Ascending aorta (tissue), 2 donors: ENCODE measurements at regions not wholly inside any gene's neighbourhood (a gene's known extent, or its start where the extent isn't known, plus 50 kb on each side); places are given as distances from the start of the nearest gene placed in this dataset.

Source experiments
- DNase-seq, 2 donors: peaks; one replicate each; pipeline ENCODE4 v3.0.0-alpha.2; 2019; ENCODE audit warnings: low spot score in 2 of 2
- H3K27ac ChIP-seq, 2 donors: fragments of 200-600 bp; sonication (generic); one replicate each; pipeline ENCODE4 v1.5.1; 2016 to 2017; ENCODE audit warnings: mild to moderate bottlenecking in 1 of 2
- H3K27me3 ChIP-seq: fragments of 200-600 bp; sonication (generic); one replicate; pipeline ENCODE4 v1.5.1; 2017
- H3K36me3 ChIP-seq, 2 donors: fragments of 200-600 bp; sonication (generic); one replicate each; pipeline ENCODE4 v1.5.1; 2016
- H3K4me1 ChIP-seq, 2 donors: fragments of 200-600 bp; sonication (generic); one replicate each; pipeline ENCODE4 v1.5.1; 2016 to 2017; ENCODE audit warnings: mild to moderate bottlenecking in 1 of 2
- H3K4me3 ChIP-seq, 2 donors: fragments of 200-600 bp; sonication (generic); one replicate each; pipeline ENCODE4 v1.5.1; 2016 to 2017; ENCODE audit warnings: mild to moderate bottlenecking in 1 of 2
- H3K9me3 ChIP-seq, 2 donors: fragments of 200-600 bp; sonication (generic); one replicate each; pipeline ENCODE4 v1.5.1; 2016
- CTCF ChIP-seq, 3 experiments: fragments of 200-600 bp in 2 of 3; fragments of 450-650 bp in 1 of 3; sonication (generic) in 2 of 3; IDR thresholded peaks; one replicate each; pipeline ENCODE4 v1.5.1; 2016 to 2019; ENCODE audit warnings: antibody characterized with exemption in 3 of 3, mild to moderate bottlenecking in 1 of 3, moderate library complexity in 1 of 3
- intact Hi-C: fragments of 100-400 bp; cut with DNase I; formaldehyde crosslinking; loops from one replicate; pipeline ENCODE4 v1.15.1; 2023

DNA sequence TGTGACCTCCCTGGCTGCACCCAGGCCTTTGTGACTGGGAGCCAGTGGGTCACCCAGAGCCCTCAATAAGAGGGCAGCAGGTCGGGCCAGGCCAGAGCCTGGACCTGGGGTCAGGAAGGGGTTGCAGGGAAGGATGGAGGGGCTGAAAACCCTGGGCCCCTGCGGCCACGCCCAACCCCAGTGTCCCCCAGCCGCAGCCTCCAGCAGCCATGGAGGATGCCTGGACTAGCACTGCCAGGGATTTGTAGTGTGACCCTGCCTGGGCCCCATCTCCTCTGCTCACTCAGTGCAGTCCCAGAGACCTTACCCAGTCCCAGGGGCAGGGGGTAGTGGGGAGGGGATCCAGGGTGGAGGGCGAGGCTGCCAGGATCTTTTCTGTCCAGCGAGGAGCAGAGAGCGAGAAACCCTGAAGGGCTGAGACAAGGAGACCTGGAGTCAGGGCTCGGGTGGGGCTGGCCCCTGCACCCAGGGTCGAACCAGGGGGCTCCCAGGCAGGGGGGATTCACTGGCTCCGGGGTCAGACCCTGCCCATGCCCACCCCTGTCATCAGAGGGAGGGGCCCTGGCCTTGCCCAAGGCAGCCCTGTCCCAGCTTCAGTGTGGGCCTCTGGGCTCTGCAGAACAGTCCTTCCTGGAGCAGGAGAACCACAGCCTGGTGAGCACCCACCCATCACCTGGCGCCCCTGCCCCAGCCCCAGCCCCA, 187.5 kb downstream of the IGLL1 start:
- intact Hi-C loops, result no loop called here
- no peaks in the 10 kb centered on the region for H3K9me3 ChIP-seq
- no peaks in the 10 kb centered on the region for H3K36me3 ChIP-seq
- no peaks in the 10 kb centered on the region for H3K27me3 ChIP-seq
- TF ChIP-seq CTCF (IDR thresholded peaks at IDR 0.05), result no peak
- H3K4me1 ChIP-seq, result no peaks in the 10 kb centered on the region
- DNase-seq, result peak in 1 of 2 donors; percentile 50
- H3K4me3 ChIP-seq, result no peak overlapping the region
- H3K27ac ChIP-seq, result no peak overlapping the region

DNA sequence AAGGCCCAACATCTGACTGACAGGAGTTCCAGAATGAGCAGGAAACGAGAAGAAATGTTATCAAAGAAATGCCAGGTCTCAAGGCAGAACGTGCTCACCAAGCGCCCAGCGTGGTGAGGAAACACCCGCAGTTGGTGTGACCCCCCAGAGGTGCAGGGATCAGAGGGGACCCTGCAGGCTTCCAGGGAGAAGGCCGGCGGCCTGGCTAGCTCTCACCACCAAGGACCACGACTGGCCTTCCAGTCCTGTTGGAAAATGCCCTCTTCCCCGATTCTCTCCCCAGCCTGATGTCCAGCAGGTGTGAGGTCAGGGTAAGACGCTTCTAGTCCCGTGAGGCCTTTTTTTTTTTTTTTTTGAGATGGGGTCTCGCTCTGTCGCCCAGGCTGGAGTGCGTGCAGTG, 189.1 kb downstream of the IGLL1 start:
- H3K4me3 ChIP-seq, result no peak overlapping the region
- no peaks in the 10 kb centered on the region for H3K27me3 ChIP-seq
- no peak for DNase-seq
- no peaks in the 10 kb centered on the region for H3K4me1 ChIP-seq
- H3K27ac ChIP-seq, result no peak overlapping the region
- no peaks in the 10 kb centered on the region for H3K36me3 ChIP-seq
- intact Hi-C loops, result no loop called here
- TF ChIP-seq CTCF (IDR thresholded peaks at IDR 0.05), result no peak
- no peaks in the 10 kb centered on the region for H3K9me3 ChIP-seq

GRCh38 chr22:23389271-23390071, 190.6 kb downstream of the IGLL1 start:
- DNase-seq, result peak in 1 of 2 donors; percentile 35
- Histone ChIP-seq H3K4me1 (no peaks in the 10 kb centered on the region), H3K36me3 (no peaks in the 10 kb centered on the region), H3K4me3 (no peak overlapping the region), H3K9me3 (no peaks in the 10 kb centered on the region), H3K27me3 (no peaks in the 10 kb centered on the region), H3K27ac (no peak overlapping the region)
- TF ChIP-seq CTCF (IDR thresholded peaks at IDR 0.05), result no peak
- intact Hi-C loops, result loop anchor here (5.0 kb wide), 1 partner anchor 432 kb away; no protein-coding TSS in a partner anchor

- H3K4me1 ChIP-seq, result peaks cover 0 to 3% of the 10 kb centered on the region in 2 donors
- no peak overlapping the region for H3K27ac ChIP-seq
- no peak for DNase-seq
- no peaks in the 10 kb centered on the region for H3K9me3 ChIP-seq
- intact Hi-C loops, result loop anchor here (5.0 kb wide), 1 partner anchor 431 kb away; no protein-coding TSS in a partner anchor
- H3K4me3 ChIP-seq, result no peak overlapping the region
- TF ChIP-seq CTCF (IDR thresholded peaks at IDR 0.05), result no peak
- no peaks in the 10 kb centered on the region for H3K36me3 ChIP-seq
- no peaks in the 10 kb centered on the region for H3K27me3 ChIP-seq
Observed at GRCh38 chr22:23388517-23388890, 191.6 kb downstream of the IGLL1 start.

GRCh38 chr22:23387827-23388516, 192.1 kb downstream of the IGLL1 start:
- no peaks in the 10 kb centered on the region for H3K27me3 ChIP-seq
- H3K27ac ChIP-seq, result no peak overlapping the region
- H3K9me3 ChIP-seq, result no peaks in the 10 kb centered on the region
- intact Hi-C loops, result loop anchor here (2.0 to 5.0 kb wide), 2 partner anchors 209 to 431 kb away; no protein-coding TSS in a partner anchor
- no peak for TF ChIP-seq CTCF (IDR thresholded peaks at IDR 0.05)
- H3K36me3 ChIP-seq, result no peaks in the 10 kb centered on the region
- H3K4me1 ChIP-seq, result peaks cover 0 to 3% of the 10 kb centered on the region in 2 donors
- no peak overlapping the region for H3K4me3 ChIP-seq
- DNase-seq, result no peak
